HT1080 (cell line): ENCODE measurements at regions not wholly inside any gene's neighbourhood (a gene's known extent, or its start where the extent isn't known, plus 50 kb on each side); places are given as distances from the start of the nearest gene placed in this dataset.

Experiments
- DNase-seq: peaks from one replicate; pipeline ENCODE4 v3.0.0-alpha.2; 2015; ENCODE audit warnings: low read depth

GRCh38 chr2:187138265-187138664 lies 289.3 kb upstream of the ZSWIM2 start:
- peak; percentile 44 for DNase-seq

DNA sequence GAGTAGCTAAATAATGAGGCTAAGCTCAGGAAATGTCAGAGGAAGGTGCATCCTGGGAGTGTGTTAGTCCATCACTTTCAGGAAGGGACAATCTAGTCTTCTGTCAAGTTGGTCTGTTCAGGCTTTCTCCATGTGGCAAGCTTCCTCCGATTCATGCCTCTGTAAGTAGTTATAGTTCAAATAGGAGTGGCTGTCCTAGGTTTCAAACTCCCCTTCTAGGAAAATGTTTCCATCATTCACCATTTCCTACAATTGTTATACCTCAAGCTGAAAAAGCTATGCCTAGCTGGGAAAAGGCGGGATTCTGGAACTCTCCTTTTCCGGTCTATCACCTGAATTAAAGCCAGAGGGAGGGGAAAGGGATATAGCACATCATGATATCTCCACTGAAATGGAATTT lies 287.7 kb upstream of the ZSWIM2 start:
- no peak for DNase-seq

GRCh38 chr2:187134306-187134705 lies 285.3 kb upstream of the ZSWIM2 start:
- no peak for DNase-seq

GRCh38 chr2:187129868-187130267 lies 280.9 kb upstream of the ZSWIM2 start:
- no peak for DNase-seq

DNA sequence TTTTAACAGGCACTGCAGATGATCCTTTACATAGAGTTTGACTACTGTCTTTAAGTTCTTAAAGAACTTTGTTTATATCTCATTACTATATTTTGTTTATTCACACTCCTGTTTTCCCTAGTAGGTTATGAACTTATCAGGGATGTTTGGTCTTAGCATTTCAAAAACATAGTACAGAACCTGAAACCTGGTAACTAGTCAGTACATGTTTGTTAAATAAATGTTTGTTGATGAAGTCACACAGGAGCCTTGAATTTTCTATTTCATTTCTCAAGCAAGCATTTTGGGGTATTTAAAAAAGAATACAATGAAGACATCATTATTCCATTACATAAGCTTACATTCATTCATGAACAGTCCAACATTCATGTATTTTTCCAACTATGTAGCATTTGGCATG lies 280.3 kb upstream of the ZSWIM2 start:
- DNase-seq, result no peak

DNA sequence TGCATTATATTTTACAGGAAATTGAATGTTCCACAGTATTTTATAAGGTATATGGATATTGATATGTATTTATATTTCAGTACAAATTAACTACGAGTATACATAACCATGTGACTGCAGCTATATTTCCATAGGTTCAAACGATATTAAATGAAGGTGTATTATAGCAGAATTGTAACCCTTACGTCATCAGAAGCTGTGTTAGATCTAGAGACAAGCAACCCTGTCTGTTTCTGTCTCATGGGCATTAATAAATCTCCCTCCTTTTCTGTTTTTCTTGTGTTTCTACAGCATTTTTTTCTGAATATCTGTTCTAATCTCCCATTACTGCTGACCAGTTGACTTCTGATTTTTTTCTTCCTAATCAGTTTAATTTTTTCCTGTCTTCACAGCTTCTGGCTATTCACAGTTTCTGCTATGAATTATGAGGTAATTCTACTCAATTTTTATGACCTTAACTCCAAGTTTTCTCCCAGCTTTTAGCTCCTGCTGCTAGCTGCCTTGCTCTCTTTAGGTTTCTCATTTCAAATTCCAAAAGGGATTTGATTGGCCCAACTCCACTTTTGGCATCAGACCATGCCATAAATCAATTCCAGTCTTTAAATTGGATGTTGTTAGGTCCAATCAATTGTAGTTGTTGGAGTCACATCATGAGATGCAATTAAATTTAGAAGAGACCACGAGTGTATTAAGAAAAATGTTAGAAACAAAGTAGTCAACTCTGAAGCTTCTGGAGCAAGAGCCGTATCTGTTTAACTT lies 277.5 kb upstream of the ZSWIM2 start:
- DNase-seq, result no peak

DNA sequence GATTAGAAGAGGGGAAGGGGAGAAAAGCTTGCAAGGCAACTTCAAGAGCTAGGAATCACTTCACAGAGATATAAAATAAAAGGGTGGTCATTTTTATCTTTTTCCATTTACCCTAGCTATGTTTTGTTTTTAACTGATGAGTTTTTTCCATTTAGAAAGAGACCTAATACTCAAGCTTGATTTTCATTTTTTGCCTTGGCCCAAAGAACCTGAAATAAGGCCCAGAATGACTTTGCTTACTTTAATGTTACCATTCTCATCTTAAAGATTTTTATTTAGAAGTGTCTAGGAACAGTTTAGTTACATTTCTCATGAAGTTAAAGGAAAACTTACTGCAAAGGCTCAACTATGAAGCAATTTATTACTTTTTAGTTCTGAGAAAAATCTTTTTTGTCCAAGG lies 276.3 kb upstream of the ZSWIM2 start:
- DNase-seq, result no peak

GRCh38 chr2:187124529-187124928 lies 275.6 kb upstream of the ZSWIM2 start:
- DNase-seq, result no peak

DNA sequence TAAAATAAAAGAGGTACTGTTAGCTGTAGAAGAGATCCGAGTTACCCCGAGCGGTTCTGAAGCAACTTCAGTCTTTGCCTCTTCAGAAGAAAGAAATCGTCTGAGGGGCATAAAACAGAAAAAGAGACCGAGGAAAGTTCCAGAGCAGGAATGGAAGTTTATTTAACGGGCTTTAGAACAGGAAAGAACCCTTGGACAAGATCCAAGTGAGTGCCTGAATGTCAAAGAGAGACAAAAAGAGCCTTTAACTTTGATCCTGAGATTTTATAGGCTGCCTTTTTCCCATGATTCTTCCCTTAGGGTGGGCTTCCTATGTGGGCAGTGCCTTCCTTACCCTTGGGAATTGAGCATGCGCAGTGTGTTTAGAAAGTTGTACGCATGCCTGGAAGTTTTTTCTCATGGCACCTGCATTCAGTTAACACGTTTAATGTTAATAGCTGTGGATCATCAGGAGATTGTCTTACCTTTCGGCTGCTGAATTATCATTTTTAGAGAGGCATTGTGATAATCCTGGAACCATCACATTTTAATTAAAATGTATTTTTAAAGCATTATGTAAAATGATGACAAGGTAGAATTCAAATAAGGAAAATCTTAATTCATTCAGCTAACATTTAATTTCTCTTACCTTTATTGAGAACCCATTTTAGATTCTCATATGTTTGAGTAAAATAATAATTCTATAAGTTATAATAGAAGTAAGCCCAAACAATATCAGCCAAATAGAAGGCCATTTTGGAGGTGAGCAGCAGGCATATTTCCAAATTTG lies 269.5 kb upstream of the ZSWIM2 start:
- no peak for DNase-seq

DNA sequence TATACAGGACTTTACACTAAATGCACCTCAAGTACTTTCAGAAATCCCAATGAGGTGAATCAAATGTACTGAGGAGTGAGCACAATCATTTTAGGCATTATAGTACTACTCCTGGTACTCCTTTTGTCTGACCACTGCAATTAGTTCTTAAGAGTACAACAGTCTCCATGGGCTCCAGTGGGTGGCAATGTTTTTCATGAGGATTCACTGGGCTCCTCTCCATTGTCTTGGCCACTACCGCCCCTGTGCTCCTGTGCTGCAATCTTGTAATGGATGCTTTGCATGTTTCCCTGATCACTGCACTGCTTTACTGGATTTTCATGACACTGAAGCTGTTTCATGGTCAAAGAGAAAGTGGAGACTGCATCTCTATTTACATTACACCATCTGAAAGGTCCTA lies 268.5 kb upstream of the ZSWIM2 start:
- no peak for DNase-seq

GRCh38 chr2:187115627-187116026 lies 266.7 kb upstream of the ZSWIM2 start:
- no peak for DNase-seq

DNA sequence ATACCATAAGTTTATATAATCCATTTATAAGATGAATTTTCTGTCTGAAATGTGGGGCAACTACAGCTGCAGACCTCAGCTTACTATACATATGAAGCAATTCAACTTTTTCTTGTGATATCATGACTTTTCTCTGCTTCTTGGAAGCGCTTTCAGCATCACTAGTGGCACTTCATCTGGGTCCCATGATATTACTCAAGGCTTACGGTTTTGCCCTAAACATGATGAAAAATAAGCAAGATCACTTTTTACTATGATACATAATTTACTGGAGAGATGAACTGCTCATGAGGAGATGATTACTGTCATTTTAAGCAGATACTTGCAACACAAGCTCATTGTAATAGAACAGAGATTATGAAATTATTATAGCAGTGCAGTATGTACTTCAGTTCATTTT lies 258.0 kb upstream of the ZSWIM2 start:
- DNase-seq, result no peak

- DNase-seq, result no peak
These were observed 256.2 kb upstream of the ZSWIM2 start for GRCh38 chr2:187105218-187105617.

DNA sequence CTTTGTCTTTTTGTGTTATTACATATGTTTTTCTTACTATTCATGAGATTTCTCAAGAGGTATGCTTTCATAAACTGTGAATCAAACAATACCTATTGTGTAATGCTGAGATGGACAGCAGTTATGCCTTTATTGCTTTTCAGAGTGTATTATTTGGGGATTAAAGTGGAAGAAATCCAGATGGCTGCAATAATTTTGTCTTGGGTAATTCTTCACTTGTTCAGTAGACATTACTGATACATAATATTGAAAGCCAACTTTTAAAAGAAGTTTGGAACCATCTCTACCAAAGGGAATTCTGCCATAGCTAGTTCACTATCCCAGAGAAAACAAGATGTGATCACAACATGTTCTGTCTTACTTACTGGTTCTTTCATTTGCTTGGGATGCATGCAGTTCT lies 253.4 kb upstream of the ZSWIM2 start:
- no peak for DNase-seq

DNA sequence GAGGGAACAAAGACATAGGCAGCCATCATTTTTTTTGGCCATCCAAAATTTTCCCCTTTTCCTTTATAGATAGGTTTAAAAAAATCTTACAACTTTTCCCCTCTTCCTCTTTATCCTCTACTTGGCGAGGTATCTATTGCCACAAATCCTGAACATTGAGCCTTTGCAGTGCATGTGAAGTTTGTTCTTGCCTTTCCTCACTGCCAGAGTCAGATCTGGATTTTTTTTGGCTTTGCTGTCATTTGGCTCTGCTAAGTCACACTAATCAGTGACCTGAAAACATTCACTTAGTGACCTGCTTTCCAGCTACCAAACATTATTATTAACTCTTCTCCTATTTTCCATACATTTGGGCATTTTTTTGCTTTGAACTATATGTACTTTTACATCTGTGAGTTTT lies 249.2 kb upstream of the ZSWIM2 start:
- DNase-seq, result no peak

DNA sequence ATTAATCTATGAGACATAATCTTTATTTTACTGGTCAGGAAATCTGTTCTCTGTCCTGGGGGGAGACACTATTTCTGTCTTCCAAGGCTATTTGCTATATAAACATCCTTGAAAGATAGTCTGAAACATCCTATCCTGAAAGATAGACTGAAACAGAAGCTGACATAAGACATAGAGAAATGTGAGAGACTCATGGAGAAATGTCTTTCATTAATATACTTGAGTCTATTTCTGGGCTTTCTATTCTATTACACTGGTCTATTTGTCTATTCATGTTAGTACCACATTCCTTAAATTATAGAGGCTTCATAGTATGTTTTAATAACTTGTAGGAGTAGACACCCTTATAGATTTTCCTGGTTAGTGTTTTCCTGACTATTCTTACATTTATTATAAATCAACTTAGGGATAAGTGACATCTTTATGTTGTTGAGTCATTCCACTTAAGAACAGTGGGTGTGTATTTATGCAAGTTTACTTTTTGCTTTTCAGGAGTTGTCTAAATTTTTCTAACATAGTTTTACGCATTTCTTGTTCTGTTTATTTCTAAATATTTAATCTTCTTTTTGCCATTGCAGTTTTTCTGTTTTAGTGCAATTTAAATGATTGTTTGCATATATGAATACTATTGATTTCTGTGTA lies 244.9 kb upstream of the ZSWIM2 start:
- DNase-seq, result no peak

DNA sequence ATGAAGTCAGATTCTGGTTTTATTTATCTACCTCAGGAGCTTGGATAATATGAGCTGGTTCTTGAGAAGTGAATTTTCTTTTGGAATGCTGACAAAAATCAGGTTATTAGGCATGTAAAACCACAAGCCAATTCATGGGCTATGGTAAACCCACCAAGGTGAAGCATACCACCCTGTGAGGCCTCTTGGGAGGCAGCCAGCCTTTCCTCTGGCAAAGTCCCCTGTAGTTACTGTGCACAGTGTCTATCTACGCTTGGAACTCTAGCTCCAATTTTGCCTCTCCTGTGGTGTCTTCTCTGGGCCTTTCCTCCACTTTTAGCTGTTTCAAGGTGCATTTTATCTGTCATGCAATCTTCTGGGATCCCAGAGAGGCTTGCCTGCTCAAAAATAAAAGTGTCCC lies 242.7 kb upstream of the ZSWIM2 start:
- no peak for DNase-seq

DNA sequence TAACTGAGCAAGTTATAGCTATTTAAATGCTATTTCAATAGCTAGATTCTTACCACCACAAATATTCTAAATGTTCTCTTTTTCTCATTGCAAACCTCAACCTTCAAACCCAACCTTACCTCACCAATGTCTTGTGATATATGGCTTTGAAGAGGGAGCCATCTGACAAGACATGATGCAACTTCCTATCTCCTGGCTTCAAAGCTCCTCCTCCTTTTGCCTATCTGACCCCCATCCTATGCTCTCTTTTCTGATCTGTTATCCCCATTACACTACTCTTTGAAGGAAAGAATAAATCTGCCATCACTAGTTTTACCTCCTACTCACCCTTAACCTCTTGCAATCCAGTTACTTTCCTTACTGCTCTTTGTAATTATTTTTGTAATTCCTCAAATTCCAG lies 235.6 kb upstream of the ZSWIM2 start:
- DNase-seq, result no peak

DNA sequence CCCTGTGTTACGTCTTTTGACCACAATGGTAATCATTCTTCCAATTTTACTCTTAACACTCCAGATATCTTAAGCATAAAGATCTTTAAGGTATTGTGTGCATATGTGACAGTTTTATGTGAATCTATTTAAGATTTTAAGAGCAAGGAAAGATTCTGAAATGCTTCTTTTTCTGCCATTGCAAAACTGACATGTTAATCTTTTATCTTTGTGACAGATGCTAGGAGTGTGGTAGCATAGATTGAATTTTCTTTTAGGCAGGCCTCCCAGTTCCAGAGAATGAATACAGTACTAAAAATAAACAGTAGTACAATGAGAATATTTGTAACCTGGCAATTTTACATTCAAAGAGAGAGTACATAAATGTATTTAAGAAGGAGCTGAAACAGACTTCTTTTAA lies 232.5 kb upstream of the ZSWIM2 start:
- no peak for DNase-seq

- no peak for DNase-seq
These were observed 230.9 kb upstream of the ZSWIM2 start for GRCh38 chr2:187079901-187080300.

DNA sequence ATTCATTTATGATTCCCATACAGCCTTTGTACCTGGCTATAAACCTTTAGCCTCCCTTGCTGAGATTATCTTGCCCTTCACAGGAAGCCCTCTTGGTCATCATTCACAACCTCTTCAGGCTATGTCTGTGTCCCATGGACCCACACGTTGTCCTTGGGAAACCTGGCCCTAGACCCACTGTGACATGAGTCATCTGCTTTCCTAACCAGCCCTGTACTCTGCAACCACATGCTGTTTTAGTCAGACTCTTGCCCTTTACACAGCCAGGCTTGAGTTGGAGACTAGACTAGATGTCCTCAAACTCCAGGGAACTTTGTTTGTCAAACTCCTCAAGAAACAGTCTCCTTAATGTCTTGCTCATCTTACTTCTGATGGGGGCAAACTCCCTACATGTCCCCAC lies 229.3 kb upstream of the ZSWIM2 start:
- peak; percentile 59 for DNase-seq

GRCh38 chr2:187075671-187076070 lies 226.7 kb upstream of the ZSWIM2 start:
- no peak for DNase-seq

GRCh38 chr2:187075199-187075635 lies 226.2 kb upstream of the ZSWIM2 start:
- DNase-seq, result no peak
